Left lobe of liver (tissue), 2 donors: ENCODE measurements at regions not wholly inside any gene's neighbourhood (a gene's known extent, or its start where the extent isn't known, plus 50 kb on each side); places are given as distances from the start of the nearest gene placed in this dataset.

Source experiments
- ATAC-seq: fragments of 200-7000 bp; cut with Tn5 transposase; one replicate; pipeline ENCODE4 v1.9.1; 2020; ENCODE audit warnings: mild to moderate bottlenecking, moderate library complexity
- DNase-seq: peaks from one replicate; pipeline ENCODE4 v3.0.0-alpha.2; 2020; ENCODE audit warnings: low spot score
- donor health status: DM: no; HTN: no; CAD: no; lungs with moderate emphysema.
- donor health status: DM: no; HTN: yes; CAD: no.

- no peak for DNase-seq
- ATAC-seq, result no peak
Observed at GRCh38 chr5:3199962-3200755, 395.5 kb upstream of the IRX1 start.

GRCh38 chr5:3198074-3198449 is 397.6 kb upstream of the IRX1 start:
- no peak for DNase-seq

GRCh38 chr5:3197304-3198073 is 398.1 kb upstream of the IRX1 start:
- DNase-seq, result no peak
- no peak for ATAC-seq

More at GRCh38 chr5:3198074-3198449, 397.6 kb upstream of the IRX1 start:
- no peak for ATAC-seq

GRCh38 chr5:3195994-3196393 is 399.6 kb upstream of the IRX1 start:
- no peak for DNase-seq
- no peak for ATAC-seq

GRCh38 chr5:3194684-3195083 is 400.9 kb upstream of the IRX1 start:
- DNase-seq (no peak), ATAC-seq (no peak)

GRCh38 chr5:3194271-3194670 is 401.4 kb upstream of the IRX1 start:
- DNase-seq, result no peak
- ATAC-seq, result no peak

- ATAC-seq, result no peak
- no peak for DNase-seq
Observed at GRCh38 chr5:3191585-3191984, 404.0 kb upstream of the IRX1 start.

GRCh38 chr5:3190930-3191329 is 404.7 kb upstream of the IRX1 start:
- ATAC-seq (no peak), DNase-seq (no peak)

GRCh38 chr5:3190433-3190832 is 405.2 kb upstream of the IRX1 start:
- ATAC-seq, result no peak
- no peak for DNase-seq

- ATAC-seq, result no peak
- DNase-seq, result no peak
Observed at GRCh38 chr5:3187771-3188425, 407.7 kb upstream of the IRX1 start.

- DNase-seq (no peak), ATAC-seq (no peak)
Observed at GRCh38 chr5:3186736-3187405, 408.8 kb upstream of the IRX1 start.

GRCh38 chr5:3186156-3186555 is 409.5 kb upstream of the IRX1 start:
- ATAC-seq, result no peak

GRCh38 chr5:3185488-3185887 is 410.1 kb upstream of the IRX1 start:
- ATAC-seq (no peak), DNase-seq (no peak)

More at GRCh38 chr5:3186156-3186555, 409.5 kb upstream of the IRX1 start:
- DNase-seq, result no peak

GRCh38 chr5:3182133-3182876 is 413.3 kb upstream of the IRX1 start:
- DNase-seq (no peak), ATAC-seq (no peak)

GRCh38 chr5:3181671-3182070 is 414.0 kb upstream of the IRX1 start:
- ATAC-seq (no peak), DNase-seq (no peak)

GRCh38 chr5:3180636-3181035 is 415.0 kb upstream of the IRX1 start:
- ATAC-seq (no peak), DNase-seq (no peak)

GRCh38 chr5:3179220-3179619 is 416.4 kb upstream of the IRX1 start:
- no peak for ATAC-seq
- DNase-seq, result no peak

- no peak for ATAC-seq
- DNase-seq, result no peak
Observed at GRCh38 chr5:3177338-3177737, 418.3 kb upstream of the IRX1 start.

- DNase-seq (no peak), ATAC-seq (no peak)
Observed at GRCh38 chr5:3175416-3175815, 420.2 kb upstream of the IRX1 start.

- ATAC-seq, result no peak
- DNase-seq, result no peak
Observed at GRCh38 chr5:3167473-3167872, 416.0 kb upstream of the IRX2 start.

GRCh38 chr5:3163626-3164025 is 412.1 kb upstream of the IRX2 start:
- ATAC-seq (no peak), DNase-seq (no peak)
